Activated CD4-positive, alpha-beta T cell treated with anti-CD3 and anti-CD28 coated beads, Interleukin-2, amount 50 U/mL, for 1 hour (primary cell): ENCODE measurements at regions not wholly inside any gene's neighbourhood (a gene's known extent, or its start where the extent isn't known, plus 50 kb on each side); places are given as distances from the start of the nearest gene placed in this dataset.
"Not testable (repeated sequence)": the region's sequence is repeated elsewhere in the genome, so short reads cannot be mapped to it uniquely, and the experiment has no call there.

Experiments
- DNase-seq: peaks from one replicate; pipeline ENCODE4 v3.0.0-alpha.2; 2020

- no peak for DNase-seq
Observed at GRCh38 chr2:35931115-35931514, 424.5 kb upstream of the CRIM1 start.

GRCh38 chr2:35929551-35929950, 426.0 kb upstream of the CRIM1 start:
- DNase-seq, result no peak

- no peak for DNase-seq
Observed at GRCh38 chr2:35920061-35920460, 435.5 kb upstream of the CRIM1 start.

GRCh38 chr2:35915261-35915660, 440.3 kb upstream of the CRIM1 start:
- DNase-seq, result no peak

GRCh38 chr2:35891936-35892335, 463.6 kb upstream of the CRIM1 start:
- no peak for DNase-seq

GRCh38 chr2:35891528-35891927, 464.1 kb upstream of the CRIM1 start:
- no peak for DNase-seq

GRCh38 chr2:35887146-35887545, 468.4 kb upstream of the CRIM1 start:
- DNase-seq, result no peak

GRCh38 chr2:35873921-35874320, 481.7 kb upstream of the CRIM1 start:
- no peak for DNase-seq

- no peak for DNase-seq
Observed at GRCh38 chr2:35871672-35872071, 483.9 kb upstream of the CRIM1 start.

GRCh38 chr2:35870713-35871112, 484.9 kb upstream of the CRIM1 start:
- DNase-seq, result no peak

- DNase-seq, result no peak
Observed at GRCh38 chr2:35864141-35864540, 491.4 kb upstream of the CRIM1 start.

GRCh38 chr2:35858216-35858615, 497.4 kb upstream of the CRIM1 start:
- DNase-seq, result no peak

- DNase-seq, result no peak
Observed at GRCh38 chr2:35857498-35857897, 498.1 kb upstream of the CRIM1 start.

- DNase-seq, result no peak
Observed at GRCh38 chr2:35831385-35831784, 524.2 kb upstream of the CRIM1 start.

GRCh38 chr2:35830833-35831232, 524.7 kb upstream of the CRIM1 start:
- no peak for DNase-seq

- DNase-seq, result no peak
Observed at GRCh38 chr2:35827086-35827485, 528.5 kb upstream of the CRIM1 start.

- no peak for DNase-seq
Observed at GRCh38 chr2:35822716-35823115, 532.9 kb upstream of the CRIM1 start.

GRCh38 chr2:35821675-35822074, 533.9 kb upstream of the CRIM1 start:
- DNase-seq, result no peak

- DNase-seq, result no peak
Observed at GRCh38 chr2:35820391-35820790, 535.2 kb upstream of the CRIM1 start.

GRCh38 chr2:35819033-35819432, 536.5 kb upstream of the CRIM1 start:
- DNase-seq, result no peak

GRCh38 chr2:35818359-35818758, 537.2 kb upstream of the CRIM1 start:
- not testable (repeated sequence) for DNase-seq

- not testable (repeated sequence) for DNase-seq
Observed at GRCh38 chr2:35814597-35814996, 541.0 kb upstream of the CRIM1 start.

- no peak for DNase-seq
Observed at GRCh38 chr2:35803126-35803525, 552.5 kb upstream of the CRIM1 start.

- DNase-seq, result no peak
Observed at GRCh38 chr2:35794796-35795450, 560.7 kb upstream of the CRIM1 start.

GRCh38 chr2:35790292-35790691, 565.3 kb upstream of the CRIM1 start:
- DNase-seq, result no peak

GRCh38 chr2:35788543-35788942, 567.0 kb upstream of the CRIM1 start:
- no peak for DNase-seq
